ENCODE measurements at regions not wholly inside any gene's neighbourhood (a gene's known extent, or its start where the extent isn't known, plus 50 kb on each side); places are given as distances from the start of the nearest gene placed in this dataset.

DNA sequence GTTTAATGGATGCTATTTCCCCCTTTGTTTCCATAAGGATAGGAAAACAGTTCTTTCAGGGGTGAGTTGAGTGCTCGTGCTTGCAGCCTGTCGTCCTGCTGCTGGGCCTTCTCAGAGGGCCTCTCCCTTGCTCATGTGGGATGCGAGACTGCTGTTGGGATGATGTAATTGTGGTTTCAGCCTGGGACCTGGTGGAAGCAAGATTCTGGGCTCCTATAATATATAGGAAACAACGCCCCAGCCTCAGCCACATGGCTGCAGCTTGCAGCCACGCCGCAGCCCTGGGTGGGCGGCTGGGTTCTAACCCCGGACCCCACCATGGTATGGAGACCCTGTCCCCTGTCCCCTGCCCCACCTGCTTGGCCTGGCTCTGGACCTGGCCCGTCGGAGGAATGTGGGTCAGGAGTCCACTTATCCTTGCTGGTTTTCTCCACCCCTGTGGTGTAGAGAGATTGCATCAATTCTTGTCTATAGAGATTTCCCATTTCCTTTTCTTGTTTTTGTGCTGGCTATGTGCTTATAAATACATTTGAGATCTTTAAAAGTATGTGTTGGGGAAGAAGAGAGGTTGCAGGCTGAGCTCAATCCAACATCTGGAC is 357.8 kb downstream of the SIPA1L2 start:
- TF ChIP-seq, protein P1, sequence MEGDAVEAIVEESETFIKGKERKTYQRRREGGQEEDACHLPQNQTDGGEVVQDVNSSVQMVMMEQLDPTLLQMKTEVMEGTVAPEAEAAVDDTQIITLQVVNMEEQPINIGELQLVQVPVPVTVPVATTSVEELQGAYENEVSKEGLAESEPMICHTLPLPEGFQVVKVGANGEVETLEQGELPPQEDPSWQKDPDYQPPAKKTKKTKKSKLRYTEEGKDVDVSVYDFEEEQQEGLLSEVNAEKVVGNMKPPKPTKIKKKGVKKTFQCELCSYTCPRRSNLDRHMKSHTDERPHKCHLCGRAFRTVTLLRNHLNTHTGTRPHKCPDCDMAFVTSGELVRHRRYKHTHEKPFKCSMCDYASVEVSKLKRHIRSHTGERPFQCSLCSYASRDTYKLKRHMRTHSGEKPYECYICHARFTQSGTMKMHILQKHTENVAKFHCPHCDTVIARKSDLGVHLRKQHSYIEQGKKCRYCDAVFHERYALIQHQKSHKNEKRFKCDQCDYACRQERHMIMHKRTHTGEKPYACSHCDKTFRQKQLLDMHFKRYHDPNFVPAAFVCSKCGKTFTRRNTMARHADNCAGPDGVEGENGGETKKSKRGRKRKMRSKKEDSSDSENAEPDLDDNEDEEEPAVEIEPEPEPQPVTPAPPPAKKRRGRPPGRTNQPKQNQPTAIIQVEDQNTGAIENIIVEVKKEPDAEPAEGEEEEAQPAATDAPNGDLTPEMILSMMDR (IDR thresholded peaks at IDR 0.05) = no peak
- TF ChIP-seq EZH2 (IDR thresholded peaks at IDR 0.05) = no peak
- TF ChIP-seq EZH2phosphoT487 (IDR thresholded peaks at IDR 0.05) = no peak
- Histone ChIP-seq H3F3A (ENCODE audit: low read depth) (no peaks in the 10 kb centered on the region), H3K4me2 (no peak overlapping the region), H3K9ac (no peak overlapping the region), H3K27me3 (no peaks in the 10 kb centered on the region), H3K79me2 (ENCODE audit: low read depth) (no peaks in the 10 kb centered on the region), H3K4me1 (no peaks in the 10 kb centered on the region), H2AFZ (replicated peaks) (no peak overlapping the region), H4K20me1 (ENCODE audit: low read depth) (no peaks in the 10 kb centered on the region), H3K9me3 (ENCODE audit: low read depth) (no peaks in the 10 kb centered on the region), H3K36me3 (no peaks in the 10 kb centered on the region), H3K4me3 (no peak overlapping the region), H3K27ac (no peak overlapping the region)
- Mint-ChIP-seq H3K36me3 (no peaks in the 10 kb centered on the region), H3K27ac (no peak overlapping the region), H3K4me3 (no peak overlapping the region), H3K27me3 (ENCODE audit: insufficient read depth, low read depth) (peaks cover 4% of the 10 kb centered on the region), H3K4me1 (no peaks in the 10 kb centered on the region), H3K9me3 (no peaks in the 10 kb centered on the region)
- no peak for DNase-seq (ENCODE audit: low spot score)

GRCh38 chr1:232271299-232271698 is 358.6 kb downstream of the SIPA1L2 start:
- Histone ChIP-seq H3K27me3 (no peaks in the 10 kb centered on the region), H3K36me3 (no peaks in the 10 kb centered on the region), H3K4me1 (no peaks in the 10 kb centered on the region), H3K9me3 (ENCODE audit: low read depth) (no peaks in the 10 kb centered on the region), H3K4me3 (no peak overlapping the region), H3K79me2 (ENCODE audit: low read depth) (no peaks in the 10 kb centered on the region), H3K27ac (no peak overlapping the region), H3K9ac (no peak overlapping the region), H4K20me1 (ENCODE audit: low read depth) (no peaks in the 10 kb centered on the region), H3F3A (ENCODE audit: low read depth) (no peaks in the 10 kb centered on the region), H2AFZ (replicated peaks) (no peak overlapping the region), H3K4me2 (no peak overlapping the region)
- no peaks in the 10 kb centered on the region for H3K4me1 Mint-ChIP-seq
- DNase-seq (ENCODE audit: low spot score) = no peak
- H3K4me3 Mint-ChIP-seq = no peak overlapping the region
- H3K9me3 Mint-ChIP-seq = no peaks in the 10 kb centered on the region
- peaks cover 4% of the 10 kb centered on the region for H3K27me3 Mint-ChIP-seq (ENCODE audit: insufficient read depth, low read depth)
- TF ChIP-seq, protein P1 (IDR thresholded peaks at IDR 0.05) = no peak
- no peak for TF ChIP-seq EZH2phosphoT487 (IDR thresholded peaks at IDR 0.05)
- no peak for TF ChIP-seq EZH2 (IDR thresholded peaks at IDR 0.05)
- H3K27ac Mint-ChIP-seq = no peak overlapping the region
- H3K36me3 Mint-ChIP-seq = no peaks in the 10 kb centered on the region

- Histone ChIP-seq H3K27me3 (peaks cover 1% of the 10 kb centered on the region), H3K9ac (no peak overlapping the region), H3F3A (ENCODE audit: low read depth) (no peaks in the 10 kb centered on the region), H3K4me1 (no peaks in the 10 kb centered on the region), H2AFZ (replicated peaks) (no peak overlapping the region), H3K4me3 (no peak overlapping the region), H4K20me1 (ENCODE audit: low read depth) (no peaks in the 10 kb centered on the region), H3K4me2 (no peak overlapping the region), H3K36me3 (no peaks in the 10 kb centered on the region), H3K27ac (no peak overlapping the region), H3K79me2 (ENCODE audit: low read depth) (no peaks in the 10 kb centered on the region), H3K9me3 (ENCODE audit: low read depth) (no peaks in the 10 kb centered on the region)
- DNase-seq (ENCODE audit: low spot score) = no peak
- no peak overlapping the region for H3K4me3 Mint-ChIP-seq
- peaks cover 5% of the 10 kb centered on the region for H3K4me1 Mint-ChIP-seq
- no peaks in the 10 kb centered on the region for H3K36me3 Mint-ChIP-seq
- H3K27me3 Mint-ChIP-seq (ENCODE audit: insufficient read depth, low read depth) = peaks cover 4% of the 10 kb centered on the region
- no peaks in the 10 kb centered on the region for H3K9me3 Mint-ChIP-seq
- no peak for TF ChIP-seq EZH2phosphoT487 (IDR thresholded peaks at IDR 0.05)
- TF ChIP-seq, protein P1 (IDR thresholded peaks at IDR 0.05) = no peak
- no peak for TF ChIP-seq EZH2 (IDR thresholded peaks at IDR 0.05)
- H3K27ac Mint-ChIP-seq = no peak overlapping the region
Measured at GRCh38 chr1:232269988-232270387, 359.9 kb downstream of the SIPA1L2 start.
